HG03280 (cell line): ENCODE measurements at regions not wholly inside any gene's neighbourhood (a gene's known extent, or its start where the extent isn't known, plus 50 kb on each side); places are given as distances from the start of the nearest gene placed in this dataset.
"Not testable (repeated sequence)": the region's sequence is repeated elsewhere in the genome, so short reads cannot be mapped to it uniquely, and the experiment has no call there.

ENCODE experiments used
- ATAC-seq: cut with Tn5 transposase; IDR thresholded peaks from one replicate; pipeline ENCODE4 v1.9.1; 2021; ENCODE audit warnings: mild to moderate bottlenecking, moderate library complexity; ENCODE audit not compliant: unreplicated experiment

- no peak for ATAC-seq
Observed at GRCh38 chr13:83162493-83162892, 719.8 kb downstream of the SLITRK1 start.

GRCh38 chr13:83153848-83154247 is 728.4 kb downstream of the SLITRK1 start:
- no peak for ATAC-seq

DNA sequence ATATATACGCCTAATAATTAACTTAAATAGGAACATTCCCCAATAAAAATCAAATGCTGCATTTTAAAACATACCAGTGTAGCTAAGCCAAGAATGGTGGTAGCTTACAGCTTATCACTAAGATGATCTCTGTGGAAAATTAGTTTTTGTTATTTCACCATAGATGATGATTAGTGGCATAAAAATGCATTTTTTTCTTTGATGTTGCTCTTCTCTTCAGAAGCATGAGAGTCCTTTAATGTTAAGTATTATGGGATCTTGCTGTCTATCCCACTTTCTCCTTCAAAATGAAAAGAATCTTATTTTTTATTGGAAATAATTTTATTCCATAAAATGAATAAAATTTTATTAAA is 731.0 kb downstream of the SLITRK1 start:
- no peak for ATAC-seq

GRCh38 chr13:83150616-83151307 is 731.5 kb downstream of the SLITRK1 start:
- no peak for ATAC-seq

DNA sequence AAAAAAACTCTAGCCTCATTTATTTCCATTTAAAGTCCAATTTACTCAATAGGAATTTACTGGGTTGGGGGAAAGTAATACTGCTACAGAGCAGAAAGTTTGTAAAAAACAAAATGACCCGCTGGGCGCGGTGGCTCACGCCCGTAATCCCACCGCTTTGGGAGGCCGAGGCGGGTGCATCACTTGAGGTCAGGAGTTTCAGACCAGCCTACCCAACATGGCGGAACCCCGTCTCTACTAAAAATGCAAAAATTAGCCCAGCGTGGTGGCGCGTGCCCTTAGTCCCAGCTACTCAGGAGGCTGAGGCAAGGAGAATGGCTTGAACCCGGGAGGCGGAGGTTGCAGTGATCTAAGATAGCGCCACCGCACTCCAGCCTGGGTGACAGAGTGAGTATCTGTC is 745.6 kb downstream of the SLITRK1 start:
- no peak for ATAC-seq

DNA sequence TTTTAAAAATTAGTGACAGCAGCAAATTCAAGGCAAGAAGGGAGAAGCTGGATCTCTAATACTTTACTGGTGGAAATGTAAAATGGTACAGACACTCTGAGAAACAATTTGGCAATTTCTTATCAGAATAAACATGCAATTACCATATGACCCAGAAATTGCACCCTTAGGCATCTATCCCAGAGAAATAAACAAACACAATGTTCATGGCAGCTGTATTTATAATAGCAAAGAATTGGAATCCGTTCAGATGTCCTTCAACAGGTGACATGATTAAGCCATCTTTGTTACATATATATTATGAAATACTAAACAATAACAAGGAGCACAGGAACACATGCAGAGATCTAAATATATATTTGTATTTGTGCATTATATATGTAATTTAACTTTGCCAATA is 756.5 kb downstream of the SLITRK1 start:
- ATAC-seq, result no peak

DNA sequence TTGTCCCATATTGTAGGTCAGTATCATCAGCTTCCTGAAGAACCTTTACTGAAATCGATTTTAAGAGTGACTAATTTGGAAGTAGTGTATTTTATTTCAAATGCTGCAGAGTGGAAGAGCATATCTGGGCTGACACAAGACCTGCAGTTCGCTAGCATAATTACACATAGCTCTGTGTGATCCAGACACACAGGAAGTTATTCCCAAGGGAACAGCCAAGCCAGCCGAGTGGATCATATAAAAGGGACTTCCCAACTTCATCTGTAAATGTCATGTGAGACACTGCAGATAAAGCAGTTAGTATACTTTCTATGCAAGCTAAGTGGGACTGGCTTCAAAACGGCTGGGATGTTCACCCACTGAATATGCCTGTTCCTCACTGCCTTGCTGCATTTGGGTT is 760.4 kb downstream of the SLITRK1 start:
- no peak for ATAC-seq

DNA sequence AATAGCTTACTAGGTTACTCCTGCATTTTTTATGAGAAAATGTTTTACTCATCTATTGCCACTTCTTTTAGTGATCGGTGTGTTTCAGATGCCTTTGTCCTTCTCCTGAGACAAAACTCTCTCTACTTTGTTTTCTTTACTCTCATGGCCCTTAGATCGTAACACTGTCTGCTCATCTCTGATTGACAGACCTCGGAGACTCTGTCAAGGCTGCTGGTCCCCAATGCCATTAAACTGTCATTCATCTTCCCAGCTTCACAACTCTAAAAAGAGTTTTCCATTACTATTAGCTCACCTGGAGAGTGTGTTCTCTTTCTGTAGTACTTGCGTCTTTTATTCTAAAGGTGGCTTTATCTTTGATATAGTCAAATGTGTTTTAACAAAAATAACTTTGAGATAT is 765.2 kb downstream of the SLITRK1 start:
- no peak for ATAC-seq

DNA sequence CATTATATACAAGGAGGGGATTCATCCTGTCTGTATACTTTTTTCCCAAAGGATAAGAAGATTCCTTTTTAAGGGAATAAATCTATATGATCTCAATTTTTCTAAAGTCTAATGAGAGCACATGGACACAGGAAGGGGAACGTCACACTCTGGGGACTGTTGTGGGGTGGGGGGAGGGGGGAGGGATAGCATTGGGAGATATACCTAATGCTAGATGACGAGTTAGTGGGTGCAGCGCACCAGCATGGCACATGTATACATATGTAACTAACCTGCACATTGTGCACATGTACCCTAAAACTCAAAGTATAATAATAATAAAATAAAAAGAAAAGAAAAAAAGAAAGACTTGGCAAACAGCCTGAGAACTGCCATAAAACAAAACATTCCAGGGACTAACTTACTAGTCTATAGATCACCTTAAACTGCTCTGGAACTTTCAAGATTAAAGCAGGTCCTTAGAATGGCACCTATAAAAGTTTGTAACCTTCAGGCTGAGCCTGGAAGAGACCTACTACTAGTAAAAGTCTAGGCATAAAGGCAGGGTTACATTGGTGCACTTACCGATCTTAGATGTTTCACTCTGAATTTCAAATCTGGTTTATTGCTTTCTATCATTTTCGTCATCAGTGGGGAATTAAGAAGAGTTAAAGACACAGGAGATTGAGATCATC is 780.6 kb downstream of the SLITRK1 start:
- ATAC-seq, result not testable (repeated sequence)

- ATAC-seq, result no peak
Observed at GRCh38 chr13:83100237-83100636, 782.0 kb downstream of the SLITRK1 start.

- ATAC-seq, result no peak
Observed at GRCh38 chr13:83088858-83089257, 793.4 kb downstream of the SLITRK1 start.

DNA sequence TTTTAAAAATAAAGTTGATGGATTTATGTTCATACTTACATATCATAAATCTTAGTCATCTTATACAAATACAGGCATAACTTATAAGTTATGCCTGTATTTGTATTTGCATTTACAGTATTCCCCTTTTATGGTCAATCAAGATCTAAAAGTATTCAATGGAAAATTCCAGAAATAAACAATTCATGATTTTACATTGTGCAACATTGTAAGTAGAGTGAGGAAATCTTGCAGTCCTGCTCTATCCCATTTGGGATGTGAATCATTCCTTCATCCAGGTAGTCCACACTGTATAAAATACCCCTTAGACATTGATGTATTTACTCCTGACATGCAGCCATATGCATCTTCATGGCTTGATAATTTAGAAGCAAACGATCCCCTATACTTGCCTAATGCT is 795.3 kb downstream of the SLITRK1 start:
- ATAC-seq, result no peak

DNA sequence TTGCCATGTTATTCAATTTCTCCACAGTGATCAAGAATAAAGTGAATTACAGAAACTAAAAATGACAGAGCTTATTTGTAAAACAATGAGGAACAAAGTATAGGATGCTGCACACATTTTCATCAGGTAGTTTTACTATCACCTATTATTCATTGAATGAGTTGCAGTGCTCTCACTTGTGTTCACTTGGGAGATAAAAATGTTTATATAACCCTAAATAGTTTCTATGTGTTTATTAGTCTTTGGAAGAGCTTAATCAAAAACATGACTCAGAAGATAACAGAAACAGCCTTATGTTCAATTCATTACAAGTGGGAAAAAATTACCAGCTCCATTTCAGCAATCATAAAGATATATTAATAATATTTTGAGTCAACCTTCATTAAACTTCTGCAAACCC is 796.2 kb downstream of the SLITRK1 start:
- no peak for ATAC-seq

GRCh38 chr13:83085186-83085900 is 796.9 kb downstream of the SLITRK1 start:
- ATAC-seq, result no peak

DNA sequence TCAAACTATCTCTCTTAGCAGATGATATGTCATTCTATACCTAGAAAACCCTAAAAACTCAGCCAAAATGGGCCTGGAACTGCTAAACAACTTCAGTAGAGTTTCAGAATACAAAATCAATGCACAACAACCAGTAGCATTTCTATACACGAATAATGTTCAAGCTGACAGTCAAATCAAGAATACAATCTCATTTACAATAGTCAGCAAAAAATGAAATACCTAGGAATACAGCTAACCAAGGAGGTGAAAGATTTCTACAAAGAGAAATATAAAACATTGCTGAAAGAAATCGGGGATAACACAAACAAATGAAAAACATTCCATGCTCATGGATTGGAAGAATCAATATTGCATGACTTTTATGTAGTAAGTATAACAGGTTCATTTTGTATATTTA is 804.8 kb downstream of the SLITRK1 start:
- no peak for ATAC-seq

DNA sequence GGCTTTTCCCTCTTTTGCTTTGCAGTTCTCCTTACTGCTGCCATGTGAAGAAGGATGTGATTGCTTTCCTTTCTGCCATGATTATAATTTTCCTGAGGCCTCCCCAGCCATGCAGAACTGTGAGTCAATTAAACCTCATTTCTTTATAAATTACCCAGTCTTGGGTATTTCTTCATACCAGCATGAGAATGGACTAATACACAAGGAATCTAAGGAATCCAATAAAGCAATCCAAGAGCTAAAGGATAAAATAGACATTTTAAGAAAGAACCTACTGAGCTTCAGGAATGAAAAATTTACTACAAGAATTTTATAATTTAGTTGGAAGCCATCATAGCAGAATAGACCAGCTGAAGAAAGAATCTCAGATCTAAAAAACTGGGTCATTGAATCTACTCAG is 808.3 kb downstream of the SLITRK1 start:
- ATAC-seq, result not testable (repeated sequence)

DNA sequence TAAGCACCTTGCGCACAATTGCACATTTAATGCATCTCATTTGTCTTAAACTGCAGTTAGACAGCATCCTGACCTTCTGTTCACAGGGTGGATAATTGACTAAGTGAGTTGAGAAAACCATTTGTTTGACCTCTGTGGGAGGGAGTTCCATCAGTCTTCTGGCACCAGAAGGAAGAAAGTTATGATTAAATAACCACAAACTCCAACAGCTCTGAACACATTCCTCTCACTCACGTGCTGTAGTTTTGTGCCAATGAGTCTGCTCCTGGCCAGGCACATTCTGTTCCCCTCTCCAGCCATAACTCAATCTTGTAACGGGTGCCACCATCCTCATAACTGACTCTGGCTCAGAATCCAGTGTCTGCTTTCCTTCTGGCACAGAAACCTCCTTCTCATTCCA is 817.2 kb downstream of the SLITRK1 start:
- no peak for ATAC-seq

- ATAC-seq, result no peak
Observed at GRCh38 chr13:83057119-83057518, 825.2 kb downstream of the SLITRK1 start.

DNA sequence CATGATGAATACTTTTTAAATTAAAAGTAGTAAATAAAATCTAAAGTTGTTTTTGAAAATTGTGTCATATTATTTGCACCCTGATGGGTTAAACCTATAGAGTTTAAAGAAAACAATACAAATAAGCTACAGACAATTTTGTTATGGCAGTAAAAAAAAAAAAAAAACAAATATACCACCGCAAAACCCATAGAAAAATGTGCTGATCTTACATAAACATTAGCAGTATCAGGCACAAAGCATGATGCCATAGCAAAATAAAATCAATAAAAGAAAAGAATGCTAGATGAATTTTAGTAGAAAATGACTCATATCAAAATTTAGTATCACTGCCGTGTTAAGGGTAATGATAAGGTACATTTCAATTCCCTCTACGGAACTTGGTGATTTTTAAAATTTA is 826.0 kb downstream of the SLITRK1 start:
- no peak for ATAC-seq

GRCh38 chr13:83048419-83048818 is 833.9 kb downstream of the SLITRK1 start:
- ATAC-seq, result no peak

DNA sequence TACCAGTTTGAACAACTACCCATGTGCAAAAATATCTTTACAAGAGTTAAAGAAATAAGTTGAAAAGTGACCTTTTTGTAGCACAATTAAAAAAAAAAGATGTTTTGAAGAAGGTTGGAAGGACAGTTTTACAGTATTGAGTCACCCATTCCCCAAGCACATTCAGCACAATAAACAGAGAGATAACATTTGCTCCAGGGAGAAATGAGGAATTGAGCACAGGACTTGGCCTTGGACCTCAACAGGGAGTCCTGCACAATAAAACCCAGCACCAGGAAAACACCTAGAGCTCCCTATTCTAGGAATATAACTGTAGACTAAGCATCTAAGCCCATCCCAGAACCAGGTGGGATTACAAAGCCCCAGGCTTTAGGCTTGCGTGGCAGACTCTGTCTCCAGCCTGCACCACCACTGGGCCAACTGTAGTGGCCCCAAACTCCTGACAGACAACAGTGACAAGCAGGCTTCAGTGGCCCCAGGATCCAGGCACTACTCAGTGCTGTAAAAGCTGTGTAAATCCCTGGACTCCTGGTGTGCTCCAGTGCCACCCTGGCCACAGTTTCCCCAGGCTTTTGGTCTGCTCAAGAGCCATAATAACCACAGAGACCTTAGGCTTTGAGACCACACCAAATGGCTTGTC is 857.2 kb downstream of the SLITRK1 start:
- no peak for ATAC-seq

GRCh38 chr13:83024232-83024631 is 858.0 kb downstream of the SLITRK1 start:
- no peak for ATAC-seq
